Kidney epithelial cell (primary cell): ENCODE measurements at regions not wholly inside any gene's neighbourhood (a gene's known extent, or its start where the extent isn't known, plus 50 kb on each side); places are given as distances from the start of the nearest gene placed in this dataset.

ENCODE experiments used
- DNase-seq: peaks from one replicate; pipeline ENCODE4 v3.0.0-alpha.2; 2010; ENCODE audit warnings: low read depth
- H3K27me3 ChIP-seq: 2 replicates; pipeline ENCODE4 v1.6.0; 2011; ENCODE audit warnings: low read length; ENCODE audit not compliant: control insufficient read depth, insufficient read depth
- H3K36me3 ChIP-seq: 2 replicates; pipeline ENCODE4 v1.5.1; 2011; ENCODE audit warnings: low read length; ENCODE audit not compliant: control insufficient read depth, insufficient read depth
- H3K4me3 ChIP-seq: 2 replicates; pipeline ENCODE4 v1.5.1; 2011; ENCODE audit warnings: low read depth, mild to moderate bottlenecking, control low read depth, low read length
- CTCF ChIP-seq: IDR thresholded peaks from 2 replicates; pipeline ENCODE4 v1.5.1; 2011; ENCODE audit warnings: mild to moderate bottlenecking, moderate library complexity, low read length, control low read depth, inconsistent platforms; ENCODE audit not compliant: insufficient read depth, poor library complexity, severe bottlenecking

GRCh38 chr16:59180083-59180476 lies 446.0 kb upstream of the GOT2 start:
- H3K36me3 ChIP-seq, result no peaks in the 10 kb centered on the region
- DNase-seq, result no peak
- H3K27me3 ChIP-seq, result no peaks in the 10 kb centered on the region
- no peak overlapping the region for H3K4me3 ChIP-seq
- TF ChIP-seq CTCF, result no peak

DNA sequence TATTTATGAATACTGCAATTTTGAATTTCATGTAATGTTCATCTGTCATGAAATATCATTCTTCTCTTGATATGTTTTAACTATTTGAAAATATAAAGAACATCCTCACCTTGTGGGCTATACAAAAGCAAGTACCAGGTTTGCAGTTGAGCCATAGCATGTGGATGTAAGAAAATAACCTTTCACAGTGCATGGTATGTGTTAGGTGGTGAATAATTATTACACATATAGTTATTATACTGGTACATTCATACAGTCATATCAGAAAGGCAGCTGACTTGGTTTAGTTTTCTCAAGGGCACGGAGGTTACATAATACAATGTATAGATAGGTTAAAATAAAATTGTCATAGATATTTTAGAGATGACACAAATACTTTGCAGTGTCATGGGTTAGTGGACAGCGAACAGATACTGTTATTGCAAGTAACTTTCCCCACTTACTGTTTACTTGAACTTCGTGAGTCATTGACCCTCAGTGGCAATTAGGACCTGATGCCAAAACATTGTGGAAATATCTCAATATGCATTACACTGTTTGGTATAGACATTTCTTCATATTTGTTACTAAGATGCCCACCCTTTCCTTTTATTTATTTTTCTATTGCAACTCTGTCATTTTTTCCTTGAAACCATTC lies 445.4 kb upstream of the GOT2 start:
- DNase-seq, result no peak
- Histone ChIP-seq H3K27me3 (no peaks in the 10 kb centered on the region), H3K4me3 (no peak overlapping the region), H3K36me3 (no peaks in the 10 kb centered on the region)
- no peak for TF ChIP-seq CTCF

DNA sequence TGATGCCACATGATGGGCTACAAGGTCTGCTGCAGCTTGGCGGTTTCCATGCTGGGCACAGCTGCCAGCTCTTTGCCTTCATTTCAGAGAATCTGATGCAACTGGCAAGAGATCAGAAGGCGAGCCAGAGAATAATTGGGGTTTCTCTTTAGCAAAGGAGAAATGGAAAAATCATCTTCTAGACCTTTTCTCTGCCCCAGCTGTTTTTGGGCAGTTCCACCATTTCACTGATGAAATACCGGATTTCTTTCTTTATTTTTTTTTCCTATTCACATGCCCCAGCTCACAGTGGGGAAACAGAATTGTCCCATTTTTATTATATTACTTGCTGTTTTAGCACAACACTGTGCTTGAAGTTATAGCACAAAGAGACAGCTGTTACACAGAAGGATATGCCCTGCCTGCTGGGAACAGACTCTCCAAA lies 439.3 kb upstream of the GOT2 start:
- Histone ChIP-seq H3K36me3 (no peaks in the 10 kb centered on the region), H3K27me3 (no peaks in the 10 kb centered on the region), H3K4me3 (no peak overlapping the region)
- DNase-seq, result no peak
- TF ChIP-seq CTCF, result no peak

- DNase-seq, result no peak
- Histone ChIP-seq H3K4me3 (no peak overlapping the region), H3K27me3 (no peaks in the 10 kb centered on the region), H3K36me3 (no peaks in the 10 kb centered on the region)
- TF ChIP-seq CTCF, result no peak
Measured at GRCh38 chr16:59170099-59170712, 436.1 kb upstream of the GOT2 start.

- no peak for TF ChIP-seq CTCF
- Histone ChIP-seq H3K4me3 (no peak overlapping the region), H3K36me3 (no peaks in the 10 kb centered on the region), H3K27me3 (no peaks in the 10 kb centered on the region)
- DNase-seq, result no peak
Measured at GRCh38 chr16:59169168-59169567, 435.1 kb upstream of the GOT2 start.
